ENCODE measurements at regions not wholly inside any gene's neighbourhood (a gene's known extent, or its start where the extent isn't known, plus 50 kb on each side); places are given as distances from the start of the nearest gene placed in this dataset.
"Not testable (repeated sequence)": the region's sequence is repeated elsewhere in the genome, so short reads cannot be mapped to it uniquely, and the experiment has no call there.

- DNase-seq (ENCODE audit: low spot score), result no peak
- FAIRE-seq, result no peak
Measured at GRCh38 chr12:114504311-114504710, 98.4 kb upstream of the TBX5 start.

GRCh38 chr12:114501474-114501807, 95.5 kb upstream of the TBX5 start:
- FAIRE-seq (no peak), DNase-seq (ENCODE audit: low spot score) (no peak)

GRCh38 chr12:114500775-114501473, 95.0 kb upstream of the TBX5 start:
- FAIRE-seq, result no peak
- no peak for DNase-seq (ENCODE audit: low spot score)

GRCh38 chr12:114500131-114500530, 94.2 kb upstream of the TBX5 start:
- DNase-seq (ENCODE audit: low spot score), result no peak
- FAIRE-seq, result no peak

GRCh38 chr12:114499338-114499737, 93.4 kb upstream of the TBX5 start:
- FAIRE-seq, result no peak
- no peak for DNase-seq (ENCODE audit: low spot score)

GRCh38 chr12:114491916-114492315, 86.0 kb upstream of the TBX5 start:
- DNase-seq (ENCODE audit: low spot score) (no peak), FAIRE-seq (no peak)

GRCh38 chr12:114484822-114485459, 79.0 kb upstream of the TBX5 start:
- DNase-seq (ENCODE audit: low spot score); FAIRE-seq: not testable (repeated sequence)

GRCh38 chr12:114483996-114484395, 78.1 kb upstream of the TBX5 start:
- DNase-seq (ENCODE audit: low spot score), result no peak
- no peak for FAIRE-seq

- DNase-seq (ENCODE audit: low spot score), result peak; percentile 58
- no peak for FAIRE-seq
Measured at GRCh38 chr12:114481200-114481535, 75.2 kb upstream of the TBX5 start.

GRCh38 chr12:114480337-114481199, 74.6 kb upstream of the TBX5 start:
- no peak for FAIRE-seq
- peak; percentile 28 for DNase-seq (ENCODE audit: low spot score)

- FAIRE-seq (no peak), DNase-seq (ENCODE audit: low spot score) (peak; percentile 25)
Measured at GRCh38 chr12:114479831-114480230, 73.9 kb upstream of the TBX5 start.

GRCh38 chr12:114478865-114479264, 72.9 kb upstream of the TBX5 start:
- DNase-seq (ENCODE audit: low spot score), result no peak
- FAIRE-seq, result no peak

GRCh38 chr12:114477989-114478395, 72.0 kb upstream of the TBX5 start:
- FAIRE-seq, result no peak
- DNase-seq (ENCODE audit: low spot score), result no peak

GRCh38 chr12:114476159-114476558, 70.2 kb upstream of the TBX5 start:
- DNase-seq (ENCODE audit: low spot score) (peak; percentile 27), FAIRE-seq (no peak)

GRCh38 chr12:114473717-114474116, 67.8 kb upstream of the TBX5 start:
- FAIRE-seq (no peak), DNase-seq (ENCODE audit: low spot score) (no peak)

- FAIRE-seq (no peak), DNase-seq (ENCODE audit: low spot score) (no peak)
Measured at GRCh38 chr12:114473018-114473417, 67.1 kb upstream of the TBX5 start.

GRCh38 chr12:114457620-114458019, 51.7 kb upstream of the TBX5 start:
- FAIRE-seq (no peak), DNase-seq (ENCODE audit: low spot score) (no peak)
